Gastroesophageal sphincter (tissue), 4 donors: ENCODE measurements at regions not wholly inside any gene's neighbourhood (a gene's known extent, or its start where the extent isn't known, plus 50 kb on each side); places are given as distances from the start of the nearest gene placed in this dataset.

Source experiments
- ATAC-seq: fragments of 150-250 bp; one replicate; pipeline ENCODE4 v1.9.1; 2016; ENCODE audit warnings: mild to moderate bottlenecking, moderate library complexity
- H3K27ac ChIP-seq, 4 donors: fragments of 200-600 bp; sonication (generic) in 3 of 4; 1 replicate in 3 of 4; 2 replicates in 1 of 4; pipeline ENCODE4 v1.5.1; 2016 to 2019
- H3K27me3 ChIP-seq: fragments of 200-600 bp; sonication (generic); one replicate; pipeline ENCODE4 v1.5.1; 2019
- H3K36me3 ChIP-seq, 2 donors: fragments of 200-600 bp; sonication (generic); one replicate each; pipeline ENCODE4 v1.5.1; 2019; ENCODE audit warnings: control low read depth in 1 of 2
- H3K4me1 ChIP-seq, 3 donors: fragments of 200-600 bp; sonication (generic); 1 replicate in 2 of 3; 2 replicates in 1 of 3; pipeline ENCODE4 v1.5.1; 2016 to 2019; ENCODE audit warnings: control low read depth in 2 of 3
- H3K4me3 ChIP-seq, 2 donors: fragments of 200-600 bp; sonication (generic); one replicate each; pipeline ENCODE4 v1.5.1; 2019; ENCODE audit warnings: mild to moderate bottlenecking in 1 of 2, moderate library complexity in 1 of 2
- H3K9me3 ChIP-seq, 3 donors: fragments of 200-600 bp; sonication (generic); one replicate each; pipeline ENCODE4 v1.5.1; 2017 to 2019; ENCODE audit warnings: control low read depth in 2 of 3
- EP300 ChIP-seq: sonication (generic); formaldehyde crosslinking; IDR thresholded peaks from one replicate; pipeline ENCODE4 v1.6.1; 2017; ENCODE audit warnings: antibody characterized with exemption, mild to moderate bottlenecking
- POLR2A ChIP-seq, 2 donors: fragments of 450-650 bp; IDR thresholded peaks; one replicate each; pipeline ENCODE4 v1.6.1; 2017; ENCODE audit warnings: antibody characterized with exemption in 2 of 2, mild to moderate bottlenecking in 2 of 2, moderate library complexity in 1 of 2
- POLR2AphosphoS5 ChIP-seq: sonication (generic); formaldehyde crosslinking; IDR thresholded peaks from one replicate; pipeline ENCODE4 v1.6.1; 2017; ENCODE audit warnings: antibody characterized with exemption
- whole genome bisulfite sequencing, 2 donors: methylation state at CpG; one replicate each; pipeline ENCODE4 v1.1.5; 2018; ENCODE audit warnings: low coverage in 1 of 2; 5-methylcytosine and 5-hydroxymethylcytosine counted together
- TF ChIP-seq, protein P1 (sequence below), 4 experiments: fragments of 200-600 bp in 2 of 4; fragments of 450-650 bp in 2 of 4; sonication (generic) in 1 of 4; IDR thresholded peaks; one replicate each; pipeline ENCODE4 v1.5.1; 2017 to 2019; ENCODE audit warnings: antibody characterized with exemption in 4 of 4, mild to moderate bottlenecking in 2 of 4, moderate library complexity in 2 of 4

DNA sequence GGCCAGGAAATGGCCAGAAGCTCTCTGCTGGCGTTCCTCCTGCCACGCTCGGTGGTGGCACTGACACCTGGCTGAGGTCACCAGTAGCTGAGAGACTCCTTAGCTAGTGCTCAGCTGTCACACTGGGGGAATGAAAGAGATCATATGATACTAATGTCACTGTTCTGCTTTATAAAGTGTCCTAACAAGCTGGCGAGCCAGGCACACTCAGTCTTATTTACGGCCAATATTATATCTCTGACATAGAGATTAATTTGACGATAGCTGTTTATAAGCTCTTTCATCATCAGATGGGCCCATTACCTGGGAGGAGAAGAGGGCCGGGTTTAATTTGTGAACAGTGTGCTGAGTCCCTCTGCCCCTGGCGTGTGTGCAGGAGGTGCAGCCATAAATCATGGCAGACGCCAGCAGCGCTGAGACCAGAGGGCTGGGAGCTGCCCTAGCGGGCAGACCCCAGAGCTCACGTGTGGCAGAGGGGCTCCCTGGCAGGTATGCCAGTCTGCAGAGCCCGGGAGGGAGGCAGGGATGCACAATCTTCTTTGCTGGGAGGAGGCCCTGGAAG is 246.5 kb downstream of the HAUS1 start:
- 67 to 96% methylated on average over 3 to 5 of the region's 13 CpGs for WGBS, 2 donors
- ATAC-seq = no peak
- Histone ChIP-seq H3K4me3 (no peak overlapping the region), H3K9me3 (no peaks in the 10 kb centered on the region), H3K36me3 (no peaks in the 10 kb centered on the region), H3K4me1 (no peaks in the 10 kb centered on the region), H3K27me3 (no peaks in the 10 kb centered on the region), H3K27ac (no peak overlapping the region)
- TF ChIP-seq POLR2AphosphoS5 (no peak), POLR2A (IDR thresholded peaks at IDR 0.05) (no peak), EP300 (no peak)
- TF ChIP-seq, protein P1, sequence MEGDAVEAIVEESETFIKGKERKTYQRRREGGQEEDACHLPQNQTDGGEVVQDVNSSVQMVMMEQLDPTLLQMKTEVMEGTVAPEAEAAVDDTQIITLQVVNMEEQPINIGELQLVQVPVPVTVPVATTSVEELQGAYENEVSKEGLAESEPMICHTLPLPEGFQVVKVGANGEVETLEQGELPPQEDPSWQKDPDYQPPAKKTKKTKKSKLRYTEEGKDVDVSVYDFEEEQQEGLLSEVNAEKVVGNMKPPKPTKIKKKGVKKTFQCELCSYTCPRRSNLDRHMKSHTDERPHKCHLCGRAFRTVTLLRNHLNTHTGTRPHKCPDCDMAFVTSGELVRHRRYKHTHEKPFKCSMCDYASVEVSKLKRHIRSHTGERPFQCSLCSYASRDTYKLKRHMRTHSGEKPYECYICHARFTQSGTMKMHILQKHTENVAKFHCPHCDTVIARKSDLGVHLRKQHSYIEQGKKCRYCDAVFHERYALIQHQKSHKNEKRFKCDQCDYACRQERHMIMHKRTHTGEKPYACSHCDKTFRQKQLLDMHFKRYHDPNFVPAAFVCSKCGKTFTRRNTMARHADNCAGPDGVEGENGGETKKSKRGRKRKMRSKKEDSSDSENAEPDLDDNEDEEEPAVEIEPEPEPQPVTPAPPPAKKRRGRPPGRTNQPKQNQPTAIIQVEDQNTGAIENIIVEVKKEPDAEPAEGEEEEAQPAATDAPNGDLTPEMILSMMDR (IDR thresholded peaks at IDR 0.05) = no peak

DNA sequence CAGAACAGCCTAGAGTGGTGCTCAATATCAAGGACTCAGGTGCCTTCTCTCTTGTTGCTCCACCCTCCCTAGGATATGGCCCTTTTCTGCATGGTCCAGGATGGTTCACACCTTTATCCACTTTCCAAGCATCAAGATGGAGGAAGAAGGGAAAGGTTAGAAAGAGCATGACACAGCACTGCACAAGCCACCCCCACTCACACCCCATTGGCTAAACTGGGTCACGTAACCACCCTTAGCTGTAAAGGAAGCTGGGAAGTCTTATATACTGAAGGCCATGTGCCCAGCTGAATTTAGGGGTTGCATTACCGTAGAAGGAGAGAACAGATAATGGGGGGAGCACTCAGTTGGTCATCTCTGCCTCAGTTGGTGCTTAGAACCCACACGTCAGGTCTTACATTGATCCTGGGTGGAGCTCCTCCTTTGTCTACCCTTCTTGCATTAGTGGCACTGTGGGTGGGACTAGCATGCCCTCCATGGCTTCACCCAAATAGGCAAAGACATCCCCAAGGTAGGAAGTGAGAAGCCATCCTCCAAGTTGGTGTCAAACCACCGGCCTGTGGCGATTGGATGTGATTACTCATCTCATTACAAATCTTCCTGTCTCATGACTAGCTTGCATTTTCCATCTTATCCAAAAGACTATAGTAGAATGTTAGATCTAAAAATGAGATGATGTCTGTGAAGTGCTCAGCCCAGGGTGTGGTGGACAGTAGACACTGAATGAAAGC is 248.5 kb downstream of the HAUS1 start:
- Histone ChIP-seq H3K27ac (no peak overlapping the region), H3K4me3 (no peak overlapping the region), H3K9me3 (no peaks in the 10 kb centered on the region), H3K27me3 (no peaks in the 10 kb centered on the region), H3K36me3 (no peaks in the 10 kb centered on the region), H3K4me1 (no peaks in the 10 kb centered on the region)
- TF ChIP-seq POLR2AphosphoS5 = no peak
- TF ChIP-seq, protein P1 (IDR thresholded peaks at IDR 0.05) = no peak
- ATAC-seq = peak; percentile 23
- 92 to 100% methylated on average over 1 to 3 of the region's 5 CpGs for WGBS, 2 donors

- H3K4me1 ChIP-seq = no peaks in the 10 kb centered on the region
- H3K4me3 ChIP-seq = no peak overlapping the region
- H3K36me3 ChIP-seq = no peaks in the 10 kb centered on the region
- no peaks in the 10 kb centered on the region for H3K9me3 ChIP-seq
- ATAC-seq = no peak
- no peak overlapping the region for H3K27ac ChIP-seq
- WGBS, 2 donors = 89 to 100% methylated on average over 1 to 5 of the region's 9 CpGs
- H3K27me3 ChIP-seq = no peaks in the 10 kb centered on the region
- TF ChIP-seq POLR2A (IDR thresholded peaks at IDR 0.05) = no peak
- TF ChIP-seq EP300 = no peak
- no peak for TF ChIP-seq POLR2AphosphoS5
- TF ChIP-seq, protein P1 (IDR thresholded peaks at IDR 0.05) = no peak
Measured at GRCh38 chr18:46353460-46353859, 249.3 kb downstream of the HAUS1 start.

- H3K9me3 ChIP-seq = peaks cover 0 to 11% (median 0%) of the 10 kb centered on the region in 3 donors
- H3K27ac ChIP-seq = no peak overlapping the region
- no peaks in the 10 kb centered on the region for H3K4me1 ChIP-seq
- no peaks in the 10 kb centered on the region for H3K27me3 ChIP-seq
- H3K36me3 ChIP-seq = no peaks in the 10 kb centered on the region
- TF ChIP-seq POLR2A (IDR thresholded peaks at IDR 0.05) (no peak), EP300 (no peak), POLR2AphosphoS5 (no peak)
- TF ChIP-seq, protein P1 (IDR thresholded peaks at IDR 0.05) = no peak
- no peak overlapping the region for H3K4me3 ChIP-seq
- ATAC-seq = no peak
- WGBS, 2 donors = 83% methylated on average over 8 of the region's 9 CpGs; no CpG with 5 or more reads in 1 of the 2 donors
Measured at GRCh38 chr18:46356278-46357033, 252.3 kb downstream of the HAUS1 start.
